OCI-LY7 (cell line): ENCODE measurements at regions not wholly inside any gene's neighbourhood (a gene's known extent, or its start where the extent isn't known, plus 50 kb on each side); places are given as distances from the start of the nearest gene placed in this dataset.

Experiments used
- BruUV-seq: library from RNA; stranded (reverse); fragments of 400-500 nt; replicated peaks from 2 replicates; lab custom pipeline; 2021; lab: Mats Ljungman, UMichigan
- CTCF ChIA-PET: fragments of 300-600 bp; sonication (Branson Sonifier 250); formaldehyde crosslinking; loops from one replicate; lab custom pipeline; 2022; ENCODE audit warnings: antibody characterized with exemption; ENCODE audit not compliant: unreplicated experiment; lab: Charles Lee
- POLR2A ChIA-PET: fragments of 300-600 bp; sonication (Branson Sonifier 250); formaldehyde crosslinking; loops from one replicate; lab custom pipeline; 2022; ENCODE audit warnings: antibody characterized with exemption; lab: Charles Lee
- DNase-seq: peaks from one replicate; pipeline ENCODE4 v3.0.0-alpha.2; 2015; ENCODE audit warnings: low spot score
- H2AFZ ChIP-seq: fragments of 200-600 bp; sonication (generic), shearing (Covaris generic); 2 replicates; pipeline ENCODE4 v1.6.1; 2014; ENCODE audit warnings: mild to moderate bottlenecking, antibody characterized with exemption, low read length, moderate library complexity
- H3K27ac ChIP-seq: fragments of 200-600 bp; sonication (generic); 2 replicates; pipeline ENCODE4 v1.5.1; 2014; ENCODE audit warnings: mixed run types, low read depth, mild to moderate bottlenecking, moderate library complexity, low read length, inconsistent platforms; ENCODE audit not compliant: poor library complexity, severe bottlenecking
- H3K36me3 ChIP-seq: fragments of 200-600 bp; sonication (generic); 2 replicates; pipeline ENCODE4 v1.6.1; 2014; ENCODE audit warnings: mild to moderate bottlenecking, antibody characterized with exemption, low read length, moderate library complexity, mixed read lengths; ENCODE audit not compliant: insufficient read depth
- H3K4me1 ChIP-seq: fragments of 200-600 bp; sonication (generic); 2 replicates; pipeline ENCODE4 v1.5.1; 2014; ENCODE audit warnings: mild to moderate bottlenecking, low read length; ENCODE audit not compliant: insufficient read depth, poor library complexity, severe bottlenecking
- H3K4me2 ChIP-seq: fragments of 200-600 bp; sonication (generic); 2 replicates; pipeline ENCODE4 v1.6.1; 2014; ENCODE audit warnings: mild to moderate bottlenecking, low read length
- H3K4me3 ChIP-seq: fragments of 200-600 bp; sonication (generic); 2 replicates; pipeline ENCODE4 v1.5.1; 2014; ENCODE audit warnings: mild to moderate bottlenecking, low read depth, low read length; ENCODE audit not compliant: poor library complexity, severe bottlenecking
- H3K79me2 ChIP-seq: fragments of 200-600 bp; sonication (generic); 2 replicates; pipeline ENCODE4 v1.6.1; 2016; ENCODE audit warnings: low read depth, mild to moderate bottlenecking, low read length, moderate library complexity, mixed read lengths; ENCODE audit not compliant: insufficient read depth
- H3K9me2 ChIP-seq: fragments of 200-600 bp; sonication (generic); 2 replicates; pipeline ENCODE4 v1.6.1; 2016; ENCODE audit warnings: mild to moderate bottlenecking, low read length, mixed read lengths; ENCODE audit not compliant: insufficient read depth
- H3K9me3 ChIP-seq: fragments of 200-600 bp; sonication (generic); 2 replicates; pipeline ENCODE4 v1.6.1; 2014; ENCODE audit warnings: mild to moderate bottlenecking, mixed run types, low read length, mixed read lengths
- H4K20me1 ChIP-seq: fragments of 200-600 bp; sonication (generic); 2 replicates; pipeline ENCODE4 v1.6.1; 2014; ENCODE audit warnings: mild to moderate bottlenecking, antibody characterized with exemption, low read length, moderate library complexity, mixed read lengths; ENCODE audit not compliant: insufficient read depth
- CTCF ChIP-seq: fragments of 200-600 bp; sonication (generic); conservative IDR thresholded peaks from 2 replicates; pipeline ENCODE4 v1.5.1; 2014; ENCODE audit warnings: mild to moderate bottlenecking, antibody characterized with exemption, low read length, moderate library complexity, mixed read lengths
- EZH2phosphoT487 ChIP-seq: fragments of 200-600 bp; sonication (generic); IDR thresholded peaks from 2 replicates; pipeline ENCODE4 v1.6.1; 2018; ENCODE audit warnings: low read depth, borderline replicate concordance, mild to moderate bottlenecking, mixed run types, antibody characterized with exemption, low read length, moderate library complexity, mixed read lengths
- intact Hi-C: fragments of 100-400 bp; cut with micrococcal nuclease; formaldehyde crosslinking; loops from one replicate; pipeline ENCODE4 v1.10.0; 2022; ENCODE audit not compliant: unreplicated experiment

DNA sequence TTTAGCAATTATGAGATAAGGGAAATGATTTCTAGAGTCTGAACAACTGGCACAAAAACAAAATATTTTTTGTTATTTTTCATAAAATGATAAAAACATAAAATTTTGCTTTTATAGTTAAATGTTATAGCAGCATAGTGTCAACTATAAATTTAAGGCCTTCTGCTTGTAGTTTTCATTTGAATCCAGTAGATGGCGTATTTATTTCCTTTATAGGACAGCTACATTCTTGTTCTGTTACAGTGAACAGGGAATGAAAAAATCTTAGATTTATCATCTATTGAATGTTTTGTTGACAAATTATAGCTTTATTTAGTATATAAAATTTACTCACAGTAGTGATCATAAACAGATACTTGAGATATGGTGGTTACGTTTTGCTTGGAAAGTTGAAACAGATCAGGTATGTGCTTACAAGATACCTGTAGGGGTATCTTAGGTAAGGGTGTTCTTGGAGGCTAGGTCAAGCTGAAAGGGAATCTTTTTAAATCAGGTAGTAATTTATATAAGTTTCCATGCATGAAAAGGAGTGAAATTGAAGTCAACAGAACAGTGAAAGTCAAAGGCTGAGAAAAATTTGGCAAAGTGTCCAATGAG is 239.3 kb upstream of the GRIN3A start:
- Histone ChIP-seq H3K79me2 (no peaks in the 10 kb centered on the region), H3K9me2 (no peaks in the 10 kb centered on the region), H2AFZ (no peak overlapping the region), H3K36me3 (no peaks in the 10 kb centered on the region), H3K27ac (no peak overlapping the region), H3K4me2 (no peak overlapping the region), H3K4me3 (no peak overlapping the region), H3K4me1 (no peaks in the 10 kb centered on the region), H4K20me1 (no peaks in the 10 kb centered on the region), H3K9me3 (no peaks in the 10 kb centered on the region)
- intact Hi-C loops, result no loop called here
- BruUV-seq, result no TSS peak
- ChIA-PET POLR2A (no interaction called here), CTCF (no interaction called here)
- TF ChIP-seq EZH2phosphoT487, result no peak
- TF ChIP-seq CTCF, result peak; percentile 85
- peak; percentile 28 for DNase-seq

- Histone ChIP-seq H3K4me3 (no peak overlapping the region), H3K9me3 (no peaks in the 10 kb centered on the region), H3K4me2 (no peak overlapping the region), H3K36me3 (no peaks in the 10 kb centered on the region), H2AFZ (no peak overlapping the region), H3K27ac (no peak overlapping the region), H3K79me2 (no peaks in the 10 kb centered on the region), H3K9me2 (no peaks in the 10 kb centered on the region), H4K20me1 (no peaks in the 10 kb centered on the region), H3K4me1 (no peaks in the 10 kb centered on the region)
- CTCF ChIA-PET, result no interaction called here
- intact Hi-C loops, result no loop called here
- BruUV-seq, result no TSS peak
- no peak for TF ChIP-seq EZH2phosphoT487
- no peak for TF ChIP-seq CTCF
- no peak for DNase-seq
- POLR2A ChIA-PET, result interaction anchor here (0.6 kb wide), 1 partner anchor 320 kb away, joined by 3 read pairs; no protein-coding TSS in a partner anchor
Observed at GRCh38 chr9:101970609-101971008, 232.2 kb upstream of the GRIN3A start.

- Histone ChIP-seq H3K79me2 (no peaks in the 10 kb centered on the region), H3K36me3 (no peaks in the 10 kb centered on the region), H2AFZ (no peak overlapping the region), H3K4me3 (no peak overlapping the region), H3K4me2 (no peak overlapping the region), H3K9me2 (no peaks in the 10 kb centered on the region), H3K4me1 (no peaks in the 10 kb centered on the region), H3K9me3 (no peaks in the 10 kb centered on the region), H3K27ac (no peak overlapping the region), H4K20me1 (no peaks in the 10 kb centered on the region)
- intact Hi-C loops, result no loop called here
- ChIA-PET POLR2A (no interaction called here), CTCF (no interaction called here)
- no peak for DNase-seq
- TF ChIP-seq EZH2phosphoT487 (no peak), CTCF (no peak)
- no TSS peak for BruUV-seq
Observed at GRCh38 chr9:101968392-101968791, 229.9 kb upstream of the GRIN3A start.
